Medulla oblongata (tissue), 1 donor: ENCODE measurements at regions not wholly inside any gene's neighbourhood (a gene's known extent, or its start where the extent isn't known, plus 50 kb on each side); places are given as distances from the start of the nearest gene placed in this dataset.
"Not testable (repeated sequence)": the region's sequence is repeated elsewhere in the genome, so short reads cannot be mapped to it uniquely, and the experiment has no call there.

Experiments
- DNase-seq: peaks from one replicate; pipeline ENCODE4 v3.0.0-alpha.2; 2015; ENCODE audit errors: extremely low spot score

GRCh38 chr4:158958489-158959270, 144.2 kb upstream of the RAPGEF2 start:
- no peak for DNase-seq

GRCh38 chr4:158962393-158962792, 140.5 kb upstream of the RAPGEF2 start:
- no peak for DNase-seq

- DNase-seq, result not testable (repeated sequence)
Measured at GRCh38 chr4:158963282-158963681, 139.6 kb upstream of the RAPGEF2 start.

GRCh38 chr4:158964114-158964727, 138.7 kb upstream of the RAPGEF2 start:
- peak; percentile 19 for DNase-seq

- DNase-seq, result no peak
Measured at GRCh38 chr4:158964728-158965124, 138.2 kb upstream of the RAPGEF2 start.

GRCh38 chr4:158965226-158965625, 137.7 kb upstream of the RAPGEF2 start:
- no peak for DNase-seq

- no peak for DNase-seq
Measured at GRCh38 chr4:158966091-158966490, 136.8 kb upstream of the RAPGEF2 start.

- no peak for DNase-seq
Measured at GRCh38 chr4:158968961-158969360, 133.9 kb upstream of the RAPGEF2 start.

- DNase-seq, result no peak
Measured at GRCh38 chr4:158970812-158971211, 132.1 kb upstream of the RAPGEF2 start.

- not testable (repeated sequence) for DNase-seq
Measured at GRCh38 chr4:158974438-158974837, 128.4 kb upstream of the RAPGEF2 start.

- not testable (repeated sequence) for DNase-seq
Measured at GRCh38 chr4:158980711-158981110, 122.2 kb upstream of the RAPGEF2 start.

GRCh38 chr4:158991534-158992155, 111.2 kb upstream of the RAPGEF2 start:
- DNase-seq, result no peak

GRCh38 chr4:158993891-158994290, 109.0 kb upstream of the RAPGEF2 start:
- peak; percentile 34 for DNase-seq

GRCh38 chr4:158995040-158995439, 107.8 kb upstream of the RAPGEF2 start:
- DNase-seq, result no peak

GRCh38 chr4:158995965-158996364, 106.9 kb upstream of the RAPGEF2 start:
- DNase-seq, result no peak

GRCh38 chr4:158996669-158997074, 106.2 kb upstream of the RAPGEF2 start:
- DNase-seq, result no peak

- DNase-seq, result no peak
Measured at GRCh38 chr4:158997660-158998349, 105.1 kb upstream of the RAPGEF2 start.

GRCh38 chr4:158998624-158999023, 104.3 kb upstream of the RAPGEF2 start:
- no peak for DNase-seq

- DNase-seq, result no peak
Measured at GRCh38 chr4:158999166-158999682, 103.7 kb upstream of the RAPGEF2 start.

GRCh38 chr4:158999849-159000248, 103.0 kb upstream of the RAPGEF2 start:
- DNase-seq, result no peak

GRCh38 chr4:159002950-159003349, 99.9 kb upstream of the RAPGEF2 start:
- DNase-seq, result no peak
